Activated T-cell treated with anti-CD3 and anti-CD28 coated beads, Interleukin-2, amount 50 U/mL, for 4 hours (primary cell): ENCODE measurements at regions not wholly inside any gene's neighbourhood (a gene's known extent, or its start where the extent isn't known, plus 50 kb on each side); places are given as distances from the start of the nearest gene placed in this dataset.

ENCODE experiments used
- ATAC-seq, 2 donors: fragments of 200-7000 bp; cut with Tn5 transposase; one replicate each; pipeline ENCODE4 v1.10.0; 2021
- DNase-seq: peaks from one replicate; pipeline ENCODE4 v3.0.0-alpha.2; 2020
- H3K27me3 Mint-ChIP-seq: one replicate; pipeline ENCODE4 v1.8.0; 2021; ENCODE audit warnings: low read depth, mixed read lengths
- H3K36me3 Mint-ChIP-seq: one replicate; pipeline ENCODE4 v1.8.0; 2022; ENCODE audit warnings: mixed read lengths; ENCODE audit not compliant: insufficient read depth
- H3K4me1 Mint-ChIP-seq: one replicate; pipeline ENCODE4 v1.8.0; 2021; ENCODE audit warnings: low read depth, mixed read lengths
- H3K4me3 Mint-ChIP-seq: one replicate; pipeline ENCODE4 v1.8.0; 2021; ENCODE audit warnings: mild to moderate bottlenecking, moderate library complexity, mixed read lengths
- H3K9me3 Mint-ChIP-seq: one replicate; pipeline ENCODE4 v1.8.0; 2021; ENCODE audit warnings: mixed read lengths

GRCh38 chr4:122259849-122260248 lies 107.7 kb downstream of the BLTP1 start:
- ATAC-seq: no peak
- H3K4me3 Mint-ChIP-seq: no peak overlapping the region
- no peaks in the 10 kb centered on the region for H3K9me3 Mint-ChIP-seq
- no peaks in the 10 kb centered on the region for H3K27me3 Mint-ChIP-seq
- no peak for DNase-seq
- H3K36me3 Mint-ChIP-seq: peaks cover 34% of the 10 kb centered on the region
- no peaks in the 10 kb centered on the region for H3K4me1 Mint-ChIP-seq

GRCh38 chr4:122276359-122276758 lies 102.5 kb upstream of the ADAD1 start:
- H3K36me3 Mint-ChIP-seq: peaks cover 27% of the 10 kb centered on the region
- ATAC-seq (no peak), DNase-seq (no peak)
- no peak overlapping the region for H3K4me3 Mint-ChIP-seq
- H3K4me1 Mint-ChIP-seq: no peaks in the 10 kb centered on the region
- H3K27me3 Mint-ChIP-seq: no peaks in the 10 kb centered on the region
- H3K9me3 Mint-ChIP-seq: no peaks in the 10 kb centered on the region

GRCh38 chr4:122278976-122279375 lies 99.8 kb upstream of the ADAD1 start:
- no peaks in the 10 kb centered on the region for H3K27me3 Mint-ChIP-seq
- no peak overlapping the region for H3K4me3 Mint-ChIP-seq
- H3K9me3 Mint-ChIP-seq: no peaks in the 10 kb centered on the region
- H3K4me1 Mint-ChIP-seq: no peaks in the 10 kb centered on the region
- H3K36me3 Mint-ChIP-seq: peaks cover 22% of the 10 kb centered on the region
- DNase-seq (no peak), ATAC-seq (no peak)

GRCh38 chr4:122279670-122280069 lies 99.1 kb upstream of the ADAD1 start:
- H3K27me3 Mint-ChIP-seq: no peaks in the 10 kb centered on the region
- DNase-seq: no peak
- no peak for ATAC-seq
- H3K9me3 Mint-ChIP-seq: no peaks in the 10 kb centered on the region
- no peaks in the 10 kb centered on the region for H3K4me1 Mint-ChIP-seq
- peaks cover 22% of the 10 kb centered on the region for H3K36me3 Mint-ChIP-seq
- H3K4me3 Mint-ChIP-seq: no peak overlapping the region

- no peaks in the 10 kb centered on the region for H3K27me3 Mint-ChIP-seq
- H3K4me3 Mint-ChIP-seq: no peak overlapping the region
- ATAC-seq (no peak), DNase-seq (no peak)
- H3K9me3 Mint-ChIP-seq: no peaks in the 10 kb centered on the region
- peaks cover 29% of the 10 kb centered on the region for H3K36me3 Mint-ChIP-seq
- H3K4me1 Mint-ChIP-seq: no peaks in the 10 kb centered on the region
Measured at GRCh38 chr4:122285285-122285684, 93.5 kb upstream of the ADAD1 start.

GRCh38 chr4:122293374-122294365 lies 85.1 kb upstream of the ADAD1 start:
- H3K27me3 Mint-ChIP-seq: no peaks in the 10 kb centered on the region
- H3K4me1 Mint-ChIP-seq: no peaks in the 10 kb centered on the region
- peaks cover 6% of the 10 kb centered on the region for H3K9me3 Mint-ChIP-seq
- DNase-seq (no peak), ATAC-seq (no peak)
- no peak overlapping the region for H3K4me3 Mint-ChIP-seq
- H3K36me3 Mint-ChIP-seq: peaks cover 51% of the 10 kb centered on the region

- H3K4me1 Mint-ChIP-seq: no peaks in the 10 kb centered on the region
- H3K27me3 Mint-ChIP-seq: no peaks in the 10 kb centered on the region
- peaks cover 32% of the 10 kb centered on the region for H3K36me3 Mint-ChIP-seq
- peaks cover 6% of the 10 kb centered on the region for H3K9me3 Mint-ChIP-seq
- no peak overlapping the region for H3K4me3 Mint-ChIP-seq
- ATAC-seq: no peak
- DNase-seq: no peak
Measured at GRCh38 chr4:122297694-122298093, 81.1 kb upstream of the ADAD1 start.

GRCh38 chr4:122300776-122301175 lies 78.0 kb upstream of the ADAD1 start:
- Mint-ChIP-seq H3K4me3 (no peak overlapping the region), H3K36me3 (peaks cover 18% of the 10 kb centered on the region)
- no peak for ATAC-seq

GRCh38 chr4:122305853-122306252 lies 73.0 kb upstream of the ADAD1 start:
- H3K36me3 Mint-ChIP-seq: peaks cover 24% of the 10 kb centered on the region
- H3K9me3 Mint-ChIP-seq: no peaks in the 10 kb centered on the region
- DNase-seq (no peak), ATAC-seq (no peak)
- H3K4me1 Mint-ChIP-seq: no peaks in the 10 kb centered on the region
- no peaks in the 10 kb centered on the region for H3K27me3 Mint-ChIP-seq
- no peak overlapping the region for H3K4me3 Mint-ChIP-seq

More at GRCh38 chr4:122300776-122301175, 78.0 kb upstream of the ADAD1 start:
- no peaks in the 10 kb centered on the region for H3K27me3 Mint-ChIP-seq
- no peaks in the 10 kb centered on the region for H3K4me1 Mint-ChIP-seq
- H3K9me3 Mint-ChIP-seq: no peaks in the 10 kb centered on the region
- no peak for DNase-seq

- Mint-ChIP-seq H3K36me3 (peaks cover 16% of the 10 kb centered on the region), H3K4me1 (no peaks in the 10 kb centered on the region), H3K9me3 (no peaks in the 10 kb centered on the region), H3K4me3 (no peak overlapping the region), H3K27me3 (no peaks in the 10 kb centered on the region)
- no peak for DNase-seq
- ATAC-seq: no peak
Measured at GRCh38 chr4:122309988-122310626, 68.7 kb upstream of the ADAD1 start.

GRCh38 chr4:122313006-122313646 lies 65.7 kb upstream of the ADAD1 start:
- Mint-ChIP-seq H3K36me3 (peaks cover 19% of the 10 kb centered on the region), H3K4me3 (no peak overlapping the region), H3K4me1 (no peaks in the 10 kb centered on the region), H3K27me3 (no peaks in the 10 kb centered on the region), H3K9me3 (no peaks in the 10 kb centered on the region)
- ATAC-seq (no peak), DNase-seq (no peak)

GRCh38 chr4:122326908-122327307 lies 51.9 kb upstream of the ADAD1 start:
- peaks cover 33% of the 10 kb centered on the region for H3K36me3 Mint-ChIP-seq

GRCh38 chr4:122328893-122329292 lies 49.9 kb upstream of the ADAD1 start:
- no peaks in the 10 kb centered on the region for H3K27me3 Mint-ChIP-seq
- H3K4me1 Mint-ChIP-seq: peaks cover 8% of the 10 kb centered on the region
- H3K9me3 Mint-ChIP-seq: no peaks in the 10 kb centered on the region
- no peak overlapping the region for H3K4me3 Mint-ChIP-seq
- no peak for ATAC-seq
- no peak for DNase-seq
- peaks cover 30% of the 10 kb centered on the region for H3K36me3 Mint-ChIP-seq

More at GRCh38 chr4:122326908-122327307, 51.9 kb upstream of the ADAD1 start:
- DNase-seq (no peak), ATAC-seq (no peak)
- H3K4me1 Mint-ChIP-seq: peaks cover 15% of the 10 kb centered on the region
- no peaks in the 10 kb centered on the region for H3K9me3 Mint-ChIP-seq
- no peak overlapping the region for H3K4me3 Mint-ChIP-seq
- no peaks in the 10 kb centered on the region for H3K27me3 Mint-ChIP-seq
